HTR-8/SVneo (cell line): ENCODE measurements at regions not wholly inside any gene's neighbourhood (a gene's known extent, or its start where the extent isn't known, plus 50 kb on each side); places are given as distances from the start of the nearest gene placed in this dataset.
"Not testable (repeated sequence)": the region's sequence is repeated elsewhere in the genome, so short reads cannot be mapped to it uniquely, and the experiment has no call there.

ENCODE experiments used
- DNase-seq: peaks from one replicate; pipeline ENCODE4 v3.0.0; 2011; ENCODE audit warnings: low spot score, mixed read lengths; ENCODE audit not compliant: insufficient read length
- FAIRE-seq: peaks from 2 replicates; lab custom pipeline; 2011; peaks lifted over from hg19 to GRCh38; lab: Jason Lieb, UNC

GRCh38 chr13:79612604-79613003 is 131.6 kb downstream of the NDFIP2 start:
- no peak for FAIRE-seq
- no peak for DNase-seq

GRCh38 chr13:79607895-79608294 is 126.9 kb downstream of the NDFIP2 start:
- FAIRE-seq, DNase-seq: not testable (repeated sequence)
